ENCODE measurements at regions not wholly inside any gene's neighbourhood (a gene's known extent, or its start where the extent isn't known, plus 50 kb on each side); places are given as distances from the start of the nearest gene placed in this dataset.

DNA sequence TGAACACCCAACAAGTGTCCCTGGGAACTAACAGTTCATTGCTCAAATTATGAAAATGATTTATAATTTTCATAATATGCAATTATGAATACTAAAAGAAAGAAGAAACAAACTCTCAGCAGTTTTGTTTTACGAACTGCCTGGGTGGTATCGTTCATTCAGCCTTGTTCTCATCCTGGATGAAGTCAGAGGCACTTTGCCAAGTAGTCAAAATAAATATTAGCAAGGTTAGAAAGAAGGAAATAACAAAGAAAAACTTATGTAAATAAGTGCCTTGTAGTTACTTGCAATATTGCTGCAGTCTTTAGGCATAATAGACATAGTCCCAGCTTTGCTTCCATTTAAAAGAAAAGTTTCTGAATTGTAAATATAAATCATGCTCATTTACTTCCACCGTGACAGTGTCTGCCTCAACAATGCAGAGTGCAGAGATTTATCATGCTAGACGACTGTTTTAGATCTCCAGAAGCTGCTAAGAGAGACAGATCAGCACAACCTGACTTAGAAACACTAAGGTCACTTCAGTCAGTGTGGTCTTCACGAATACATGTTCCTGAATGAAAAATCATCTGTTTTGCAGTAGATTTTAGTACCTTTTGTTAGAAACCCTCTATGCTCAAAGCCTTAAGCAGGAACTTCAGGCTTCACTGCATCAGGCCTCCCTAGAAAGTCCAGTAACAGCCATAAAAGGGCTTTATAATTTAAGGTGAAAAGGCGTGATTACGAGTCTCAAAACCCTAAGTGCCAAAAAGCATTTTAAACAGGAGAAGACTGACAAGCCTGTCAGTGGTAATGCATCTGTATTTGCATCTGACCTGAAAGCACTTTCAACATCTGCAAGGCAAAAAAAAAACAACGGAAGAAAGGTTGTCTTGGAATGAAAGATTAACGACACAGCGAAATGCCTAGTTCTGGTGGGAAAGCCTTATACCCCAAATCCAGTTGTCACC is 92.1 kb downstream of the TMEM167A start (continued):
- 0 out of 4 replicates have a peak, but pooled peaks of 1 of the 2 experiments have one; percentile 14 for TF ChIP-seq EP300 (IDR thresholded peaks at IDR 0.05; ENCODE audit: low read depth in 2 of 2, low read length in 2 of 2)
- TF ChIP-seq EP300 (CRISPR knock-in tag; IDR thresholded peaks at IDR 0.05; ENCODE audit: borderline replicate concordance): no peak
- TF ChIP-seq NBN (conservative IDR thresholded peaks at IDR 0.05): no peak
- TF ChIP-seq ZNF589 (CRISPR knock-in tag; conservative IDR thresholded peaks at IDR 0.05): no peak
- TF ChIP-seq ZNF232 (CRISPR knock-in tag; IDR thresholded peaks at IDR 0.05; ENCODE audit: borderline replicate concordance): no peak
- TF ChIP-seq, protein P1, sequence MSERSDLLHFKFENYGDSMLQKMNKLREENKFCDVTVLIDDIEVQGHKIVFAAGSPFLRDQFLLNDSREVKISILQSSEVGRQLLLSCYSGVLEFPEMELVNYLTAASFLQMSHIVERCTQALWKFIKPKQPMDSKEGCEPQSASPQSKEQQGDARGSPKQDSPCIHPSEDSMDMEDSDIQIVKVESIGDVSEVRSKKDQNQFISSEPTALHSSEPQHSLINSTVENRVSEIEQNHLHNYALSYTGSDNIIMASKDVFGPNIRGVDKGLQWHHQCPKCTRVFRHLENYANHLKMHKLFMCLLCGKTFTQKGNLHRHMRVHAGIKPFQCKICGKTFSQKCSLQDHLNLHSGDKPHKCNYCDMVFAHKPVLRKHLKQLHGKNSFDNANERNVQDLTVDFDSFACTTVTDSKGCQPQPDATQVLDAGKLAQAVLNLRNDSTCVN (CRISPR knock-in tag; IDR thresholded peaks at IDR 0.05; ENCODE audit: borderline replicate concordance): no peak
- no peak for TF ChIP-seq HDAC2 (CRISPR knock-in tag; IDR thresholded peaks at IDR 0.05)
- TF ChIP-seq CHCHD3 (CRISPR knock-in tag; IDR thresholded peaks at IDR 0.05): no peak
- TF ChIP-seq, protein P2, sequence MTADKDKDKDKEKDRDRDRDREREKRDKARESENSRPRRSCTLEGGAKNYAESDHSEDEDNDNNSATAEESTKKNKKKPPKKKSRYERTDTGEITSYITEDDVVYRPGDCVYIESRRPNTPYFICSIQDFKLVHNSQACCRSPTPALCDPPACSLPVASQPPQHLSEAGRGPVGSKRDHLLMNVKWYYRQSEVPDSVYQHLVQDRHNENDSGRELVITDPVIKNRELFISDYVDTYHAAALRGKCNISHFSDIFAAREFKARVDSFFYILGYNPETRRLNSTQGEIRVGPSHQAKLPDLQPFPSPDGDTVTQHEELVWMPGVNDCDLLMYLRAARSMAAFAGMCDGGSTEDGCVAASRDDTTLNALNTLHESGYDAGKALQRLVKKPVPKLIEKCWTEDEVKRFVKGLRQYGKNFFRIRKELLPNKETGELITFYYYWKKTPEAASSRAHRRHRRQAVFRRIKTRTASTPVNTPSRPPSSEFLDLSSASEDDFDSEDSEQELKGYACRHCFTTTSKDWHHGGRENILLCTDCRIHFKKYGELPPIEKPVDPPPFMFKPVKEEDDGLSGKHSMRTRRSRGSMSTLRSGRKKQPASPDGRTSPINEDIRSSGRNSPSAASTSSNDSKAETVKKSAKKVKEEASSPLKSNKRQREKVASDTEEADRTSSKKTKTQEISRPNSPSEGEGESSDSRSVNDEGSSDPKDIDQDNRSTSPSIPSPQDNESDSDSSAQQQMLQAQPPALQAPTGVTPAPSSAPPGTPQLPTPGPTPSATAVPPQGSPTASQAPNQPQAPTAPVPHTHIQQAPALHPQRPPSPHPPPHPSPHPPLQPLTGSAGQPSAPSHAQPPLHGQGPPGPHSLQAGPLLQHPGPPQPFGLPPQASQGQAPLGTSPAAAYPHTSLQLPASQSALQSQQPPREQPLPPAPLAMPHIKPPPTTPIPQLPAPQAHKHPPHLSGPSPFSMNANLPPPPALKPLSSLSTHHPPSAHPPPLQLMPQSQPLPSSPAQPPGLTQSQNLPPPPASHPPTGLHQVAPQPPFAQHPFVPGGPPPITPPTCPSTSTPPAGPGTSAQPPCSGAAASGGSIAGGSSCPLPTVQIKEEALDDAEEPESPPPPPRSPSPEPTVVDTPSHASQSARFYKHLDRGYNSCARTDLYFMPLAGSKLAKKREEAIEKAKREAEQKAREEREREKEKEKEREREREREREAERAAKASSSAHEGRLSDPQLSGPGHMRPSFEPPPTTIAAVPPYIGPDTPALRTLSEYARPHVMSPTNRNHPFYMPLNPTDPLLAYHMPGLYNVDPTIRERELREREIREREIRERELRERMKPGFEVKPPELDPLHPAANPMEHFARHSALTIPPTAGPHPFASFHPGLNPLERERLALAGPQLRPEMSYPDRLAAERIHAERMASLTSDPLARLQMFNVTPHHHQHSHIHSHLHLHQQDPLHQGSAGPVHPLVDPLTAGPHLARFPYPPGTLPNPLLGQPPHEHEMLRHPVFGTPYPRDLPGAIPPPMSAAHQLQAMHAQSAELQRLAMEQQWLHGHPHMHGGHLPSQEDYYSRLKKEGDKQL (CRISPR knock-in tag; IDR thresholded peaks at IDR 0.05; ENCODE audit: low read depth): no peak
- no peak for TF ChIP-seq ZFP1 (CRISPR knock-in tag; IDR thresholded peaks at IDR 0.05)
- TF ChIP-seq, protein P3, sequence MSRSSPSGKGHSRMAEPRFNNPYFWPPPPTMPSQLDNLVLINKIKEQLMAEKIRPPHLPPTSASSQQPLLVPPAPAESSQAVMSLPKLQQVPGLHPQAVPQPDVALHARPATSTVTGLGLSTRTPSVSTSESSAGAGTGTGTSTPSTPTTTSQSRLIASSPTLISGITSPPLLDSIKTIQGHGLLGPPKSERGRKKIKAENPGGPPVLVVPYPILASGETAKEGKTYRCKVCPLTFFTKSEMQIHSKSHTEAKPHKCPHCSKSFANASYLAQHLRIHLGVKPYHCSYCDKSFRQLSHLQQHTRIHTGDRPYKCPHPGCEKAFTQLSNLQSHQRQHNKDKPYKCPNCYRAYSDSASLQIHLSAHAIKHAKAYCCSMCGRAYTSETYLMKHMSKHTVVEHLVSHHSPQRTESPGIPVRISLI (CRISPR knock-in tag; IDR thresholded peaks at IDR 0.05; ENCODE audit: borderline replicate concordance): peak; percentile 39; the same call in 1 of the 2 replicates
- TF ChIP-seq LCORL (IDR thresholded peaks at IDR 0.05): no peak
- TF ChIP-seq LCORL (CRISPR knock-in tag; IDR thresholded peaks at IDR 0.05): no peak
- TF ChIP-seq, protein P4, sequence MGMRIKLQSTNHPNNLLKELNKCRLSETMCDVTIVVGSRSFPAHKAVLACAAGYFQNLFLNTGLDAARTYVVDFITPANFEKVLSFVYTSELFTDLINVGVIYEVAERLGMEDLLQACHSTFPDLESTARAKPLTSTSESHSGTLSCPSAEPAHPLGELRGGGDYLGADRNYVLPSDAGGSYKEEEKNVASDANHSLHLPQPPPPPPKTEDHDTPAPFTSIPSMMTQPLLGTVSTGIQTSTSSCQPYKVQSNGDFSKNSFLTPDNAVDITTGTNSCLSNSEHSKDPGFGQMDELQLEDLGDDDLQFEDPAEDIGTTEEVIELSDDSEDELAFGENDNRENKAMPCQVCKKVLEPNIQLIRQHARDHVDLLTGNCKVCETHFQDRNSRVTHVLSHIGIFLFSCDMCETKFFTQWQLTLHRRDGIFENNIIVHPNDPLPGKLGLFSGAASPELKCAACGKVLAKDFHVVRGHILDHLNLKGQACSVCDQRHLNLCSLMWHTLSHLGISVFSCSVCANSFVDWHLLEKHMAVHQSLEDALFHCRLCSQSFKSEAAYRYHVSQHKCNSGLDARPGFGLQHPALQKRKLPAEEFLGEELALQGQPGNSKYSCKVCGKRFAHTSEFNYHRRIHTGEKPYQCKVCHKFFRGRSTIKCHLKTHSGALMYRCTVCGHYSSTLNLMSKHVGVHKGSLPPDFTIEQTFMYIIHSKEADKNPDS (CRISPR knock-in tag; IDR thresholded peaks at IDR 0.05): no peak
- TF ChIP-seq HNRNPLL (IDR thresholded peaks at IDR 0.05; ENCODE audit: low read depth, low read length, poor library complexity, severe bottlenecking): no peak
- TF ChIP-seq ZNF446 (CRISPR knock-in tag; IDR thresholded peaks at IDR 0.05): no peak
- peak; percentile 28; the same call in 1 of the 2 replicates for TF ChIP-seq GFI1 (CRISPR knock-in tag; IDR thresholded peaks at IDR 0.05; ENCODE audit: borderline replicate concordance)
- TF ChIP-seq MED1 (CRISPR knock-in tag; IDR thresholded peaks at IDR 0.05): no peak
- TF ChIP-seq MLLT10 (CRISPR knock-in tag; IDR thresholded peaks at IDR 0.05): no peak
- TF ChIP-seq ZNF205 (CRISPR knock-in tag; IDR thresholded peaks at IDR 0.05): no peak

Data from HepG2 (cell line).